ENCODE measurements at regions not wholly inside any gene's neighbourhood (a gene's known extent, or its start where the extent isn't known, plus 50 kb on each side); places are given as distances from the start of the nearest gene placed in this dataset.
"Not testable (repeated sequence)": the region's sequence is repeated elsewhere in the genome, so short reads cannot be mapped to it uniquely, and the experiment has no call there.

DNA sequence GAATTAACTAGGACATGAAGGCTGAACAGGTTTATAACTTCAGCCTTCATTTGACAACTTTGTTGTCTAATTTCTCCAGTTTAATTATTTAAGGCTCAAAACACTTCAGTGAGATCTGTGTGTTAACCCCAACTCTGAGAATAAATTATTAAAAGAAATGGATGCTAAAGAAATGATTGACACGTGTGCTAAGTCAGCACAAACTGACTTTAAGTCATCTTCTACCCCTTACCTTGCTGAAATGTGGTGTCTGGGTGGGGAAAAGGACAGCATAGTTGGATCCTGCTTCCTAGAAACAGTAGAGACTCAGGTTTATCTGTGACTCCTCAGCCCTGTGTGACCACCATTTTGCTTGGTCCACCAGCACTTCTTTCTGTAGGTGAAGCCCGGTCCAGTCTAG is 324.8 kb upstream of the NPSR1 start:
- DNase-seq (ENCODE audit: low spot score), result no peak

DNA sequence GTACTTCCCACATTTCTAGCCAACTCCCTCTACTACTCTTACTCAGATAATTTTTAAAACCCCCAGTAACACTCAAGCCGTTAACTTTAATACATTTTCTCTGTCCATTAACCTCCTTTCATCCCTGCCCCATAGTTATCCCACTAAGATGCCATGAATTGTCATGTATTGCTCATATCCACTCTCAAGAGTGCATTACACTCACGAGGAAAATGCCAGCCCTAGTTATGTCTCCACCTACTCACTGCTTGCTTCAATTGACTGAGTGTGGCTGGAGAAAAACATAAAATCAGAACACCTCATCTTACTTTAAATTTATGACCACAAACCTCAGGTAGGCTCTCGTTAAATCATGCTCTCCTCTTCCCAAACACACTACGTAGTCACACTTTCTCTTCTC is 324.1 kb upstream of the NPSR1 start:
- DNase-seq (ENCODE audit: low spot score), result no peak

DNA sequence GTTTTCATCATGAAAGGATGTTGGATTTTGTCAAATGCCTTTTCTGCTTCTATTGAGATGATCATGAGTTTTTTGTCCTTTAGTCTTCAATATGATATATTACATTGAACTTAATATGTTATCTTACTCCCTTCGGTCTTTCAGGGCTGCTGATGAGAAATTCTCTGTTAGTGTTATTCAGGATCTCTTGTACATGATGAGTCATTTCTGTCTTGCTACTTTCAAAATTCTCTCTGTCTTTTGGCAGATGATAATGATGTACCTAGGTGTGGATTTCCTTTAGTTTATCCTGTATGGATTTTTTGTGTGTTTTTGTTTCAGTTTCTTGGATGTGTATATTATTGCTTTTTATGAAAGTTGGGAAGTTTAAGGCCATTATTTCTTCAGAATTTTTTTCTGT is 320.9 kb upstream of the NPSR1 start:
- DNase-seq (ENCODE audit: low spot score), result no peak

DNA sequence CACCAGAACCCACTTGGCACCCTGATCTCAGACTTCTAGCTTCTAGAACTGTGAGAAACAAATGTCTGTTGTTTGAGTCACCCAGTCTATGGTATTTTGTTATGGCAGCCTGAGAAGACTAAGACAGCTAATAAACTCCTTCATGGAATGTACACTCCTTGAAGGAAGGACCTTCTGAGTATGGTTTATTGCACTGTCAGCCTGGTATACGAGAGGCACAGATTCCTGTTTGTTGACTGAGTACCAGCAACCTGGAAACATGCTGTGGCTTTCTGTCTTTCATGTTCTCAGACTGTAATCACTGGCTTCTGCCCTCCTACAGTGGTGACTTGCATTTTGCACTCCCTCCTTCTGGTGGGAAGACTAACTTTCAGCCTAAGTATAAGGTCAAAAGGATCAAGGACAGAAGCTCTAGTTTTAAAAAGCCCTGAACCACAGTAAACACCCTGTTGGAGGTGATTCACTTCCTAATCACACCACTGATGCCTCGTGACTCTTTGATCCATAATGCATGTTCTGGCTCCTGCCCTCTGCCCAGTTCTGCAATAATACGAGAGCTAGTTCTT is 319.0 kb upstream of the NPSR1 start:
- no peak for DNase-seq (ENCODE audit: low spot score)

DNA sequence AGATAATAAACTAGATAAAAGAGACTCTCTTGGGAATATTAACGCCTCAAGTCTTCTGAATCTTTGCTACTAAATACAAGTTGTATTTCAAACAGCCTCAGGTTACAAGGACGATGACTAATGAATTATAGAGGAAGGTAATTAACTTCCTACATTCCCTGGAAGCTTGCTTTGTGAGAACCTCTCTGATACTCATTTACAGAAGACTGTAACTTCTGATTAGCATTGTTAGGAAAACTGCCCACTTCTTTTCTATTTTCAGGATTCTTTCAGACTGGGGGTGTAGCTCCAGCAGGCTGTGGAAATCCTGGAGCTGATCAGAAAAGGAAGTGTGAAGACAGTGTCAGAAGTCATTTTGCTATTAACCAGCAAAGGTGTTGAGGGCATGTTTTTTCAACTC is 316.7 kb upstream of the NPSR1 start:
- no peak for DNase-seq (ENCODE audit: low spot score)

DNA sequence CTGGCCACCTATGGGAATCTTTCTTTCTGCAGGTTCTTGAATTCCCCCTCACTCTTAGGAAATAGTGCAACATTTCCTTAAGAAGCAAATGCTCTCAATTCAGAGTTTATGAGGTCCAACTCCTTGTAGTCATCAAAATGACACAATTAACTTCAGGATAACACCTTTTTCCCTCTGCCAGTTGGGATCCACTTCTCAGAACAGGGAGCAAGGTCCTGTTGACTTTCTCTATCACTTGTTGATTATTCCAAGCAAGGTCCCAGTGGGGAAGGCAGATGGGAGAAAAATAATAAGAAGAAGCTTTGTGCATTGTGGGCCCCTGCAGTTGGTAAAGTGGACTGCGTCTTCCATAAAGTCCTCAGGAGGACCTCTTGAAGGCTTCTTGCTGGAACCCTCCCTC is 315.6 kb upstream of the NPSR1 start:
- DNase-seq (ENCODE audit: low spot score), result no peak

DNA sequence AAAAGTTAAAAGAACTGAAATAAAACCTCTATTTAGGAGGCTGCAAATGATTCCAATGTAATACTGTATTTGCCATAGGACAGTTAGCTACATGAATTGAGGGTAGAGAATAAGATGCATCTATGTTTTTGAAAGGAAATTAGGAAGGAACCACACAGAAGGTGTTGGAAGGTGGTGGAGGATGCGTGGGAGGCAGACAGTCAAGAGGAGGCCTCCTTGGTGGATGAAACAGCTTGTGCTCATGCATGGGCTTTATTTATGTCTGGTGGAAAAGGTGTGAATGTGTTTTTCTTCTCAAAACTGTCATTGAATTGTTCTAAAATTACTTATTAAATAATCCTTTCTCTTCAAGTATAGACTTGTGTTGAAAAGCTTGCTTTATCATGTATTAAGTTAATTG is 314.4 kb upstream of the NPSR1 start:
- no peak for DNase-seq (ENCODE audit: low spot score)

DNA sequence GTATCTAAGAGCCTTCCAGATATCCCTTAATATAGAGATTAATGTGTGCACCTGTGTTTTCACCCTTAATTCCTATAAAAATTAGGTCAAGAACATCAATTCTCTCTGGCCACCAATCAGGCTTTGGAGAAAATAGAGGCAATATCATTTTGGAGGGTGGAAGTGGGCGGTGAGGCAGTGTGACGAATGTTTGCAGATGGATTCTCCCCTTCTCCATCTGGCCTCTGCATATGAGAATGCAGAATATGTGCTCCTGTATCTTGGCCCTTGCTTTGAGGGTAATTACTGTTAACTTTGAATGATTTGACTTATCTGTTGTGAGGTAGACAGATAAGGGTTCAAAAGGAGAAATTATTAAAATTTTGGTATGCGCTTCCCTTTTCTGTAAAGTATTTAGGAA is 304.0 kb upstream of the NPSR1 start:
- DNase-seq (ENCODE audit: low spot score), result no peak

DNA sequence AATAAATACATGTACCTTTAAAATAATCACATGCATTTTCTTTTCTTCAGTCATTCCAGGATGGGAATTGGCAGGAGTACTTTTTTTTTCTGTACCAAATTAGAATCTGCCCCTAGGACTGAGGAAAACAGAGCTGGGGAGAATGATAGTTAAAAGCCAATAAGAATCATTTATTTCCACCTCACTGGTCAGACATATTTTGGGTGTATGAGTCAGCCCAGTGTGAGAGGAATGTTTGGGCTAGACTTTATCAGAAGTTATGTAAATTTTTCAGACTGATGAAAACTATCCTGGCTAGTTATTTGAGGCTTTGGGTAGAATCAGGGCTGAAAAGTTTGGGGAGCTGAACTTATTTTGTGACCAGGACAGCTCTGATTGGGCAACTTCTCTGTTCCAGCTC is 303.1 kb upstream of the NPSR1 start:
- no peak for DNase-seq (ENCODE audit: low spot score)

DNA sequence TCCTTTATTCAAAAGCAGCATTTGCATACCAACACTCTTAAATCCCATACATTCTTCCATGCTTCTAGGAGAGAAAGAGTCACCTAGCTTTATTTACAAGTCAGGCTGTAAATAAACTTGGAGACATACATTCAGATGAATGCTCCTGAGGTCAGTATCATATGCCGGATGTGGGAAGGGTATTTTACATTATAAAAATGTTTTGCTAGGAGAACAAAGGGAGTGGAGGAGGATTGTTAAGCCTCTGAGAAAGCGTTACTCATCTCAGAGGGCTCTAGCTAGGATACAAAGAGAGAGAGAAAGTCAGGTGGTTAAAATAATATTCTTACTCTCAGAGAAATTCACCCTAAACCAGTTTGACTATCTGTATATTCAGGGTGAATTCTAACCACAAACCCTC is 300.9 kb upstream of the NPSR1 start:
- no peak for DNase-seq (ENCODE audit: low spot score)

DNA sequence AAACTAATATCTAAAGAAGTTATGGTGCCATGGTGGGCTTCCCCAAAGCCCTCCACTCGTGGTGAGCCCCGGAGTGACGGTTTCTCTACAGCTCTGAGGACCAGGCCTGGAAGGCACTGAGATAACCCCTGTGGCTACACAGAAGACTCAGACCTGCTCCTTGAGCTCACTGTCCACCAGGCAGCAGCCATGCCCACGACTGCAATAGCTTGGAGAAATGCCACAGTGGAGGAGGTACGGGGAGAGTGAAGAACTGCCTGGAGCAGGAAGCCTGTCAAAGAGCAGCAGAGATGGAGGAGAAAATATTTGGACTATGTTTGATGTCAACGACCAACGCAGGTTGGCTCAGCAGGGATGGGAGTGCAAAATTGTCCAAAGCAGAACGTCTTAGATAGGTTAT is 300.1 kb upstream of the NPSR1 start:
- no peak for DNase-seq (ENCODE audit: low spot score)

DNA sequence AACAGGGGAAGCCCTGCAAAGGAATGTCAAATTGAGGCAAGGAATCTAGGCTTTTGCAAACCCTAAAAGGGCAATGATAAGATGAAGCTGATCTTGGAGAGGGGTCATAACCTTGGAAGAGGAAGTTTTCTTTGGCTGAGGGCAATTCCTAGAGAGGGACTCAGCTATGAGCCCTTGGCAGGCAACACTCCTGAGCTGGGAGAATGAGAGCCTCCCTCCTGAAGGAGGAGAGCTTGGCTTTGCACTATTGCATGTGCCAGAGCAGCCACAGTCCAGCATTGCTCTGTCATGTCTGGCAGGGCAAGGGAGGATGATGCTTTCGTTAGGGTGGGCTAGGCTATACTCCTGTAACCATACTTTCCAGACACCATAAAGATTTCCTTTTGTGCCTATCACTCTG is 299.4 kb upstream of the NPSR1 start:
- DNase-seq (ENCODE audit: low spot score), result not testable (repeated sequence)

DNA sequence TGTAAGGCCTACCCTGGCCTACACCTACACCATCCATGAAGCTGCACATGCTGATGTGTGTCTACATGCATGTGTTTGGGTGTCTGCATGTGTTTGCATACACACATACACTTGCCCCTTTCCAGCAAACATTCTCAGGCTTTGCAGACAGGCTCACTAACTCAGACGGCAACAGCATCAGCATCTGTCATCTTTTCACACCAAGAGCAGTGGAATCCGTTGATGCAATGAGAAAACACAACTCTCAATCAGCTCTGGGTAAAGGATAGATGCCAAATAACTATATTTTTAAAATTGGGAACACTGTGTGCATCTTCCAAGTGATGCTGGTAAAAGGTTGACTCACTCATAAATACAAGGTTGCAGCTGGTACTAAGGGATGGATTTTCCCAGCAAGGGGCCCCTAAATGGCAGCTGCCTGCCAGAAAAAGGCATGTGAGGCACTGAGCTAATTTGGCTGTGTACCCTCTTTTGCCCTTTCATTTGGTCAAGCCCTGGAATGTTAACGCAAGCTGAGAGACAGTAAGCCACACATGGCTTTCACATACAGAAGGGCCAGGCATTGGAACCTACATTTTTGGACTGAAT is 296.3 kb upstream of the NPSR1 start:
- DNase-seq (ENCODE audit: low spot score), result no peak

DNA sequence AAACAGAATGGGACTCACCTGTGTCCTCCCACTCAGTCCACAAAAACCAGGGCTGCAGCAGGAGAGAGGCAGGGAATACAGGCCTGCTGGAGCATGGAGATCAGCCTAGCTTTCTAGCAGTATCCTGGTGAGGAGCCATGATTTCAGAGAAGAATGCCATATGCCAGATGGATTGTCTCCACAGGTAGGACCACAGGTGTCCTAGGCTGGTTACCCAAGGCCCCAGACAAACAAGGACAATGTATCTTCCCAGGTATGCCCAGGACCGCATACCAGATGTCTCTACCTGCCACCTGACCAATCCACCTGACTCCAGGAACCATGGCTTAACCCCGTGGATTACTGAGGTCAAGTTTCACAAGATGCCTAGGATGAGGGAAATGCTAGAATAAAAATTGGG is 295.4 kb upstream of the NPSR1 start:
- no peak for DNase-seq (ENCODE audit: low spot score)

DNA sequence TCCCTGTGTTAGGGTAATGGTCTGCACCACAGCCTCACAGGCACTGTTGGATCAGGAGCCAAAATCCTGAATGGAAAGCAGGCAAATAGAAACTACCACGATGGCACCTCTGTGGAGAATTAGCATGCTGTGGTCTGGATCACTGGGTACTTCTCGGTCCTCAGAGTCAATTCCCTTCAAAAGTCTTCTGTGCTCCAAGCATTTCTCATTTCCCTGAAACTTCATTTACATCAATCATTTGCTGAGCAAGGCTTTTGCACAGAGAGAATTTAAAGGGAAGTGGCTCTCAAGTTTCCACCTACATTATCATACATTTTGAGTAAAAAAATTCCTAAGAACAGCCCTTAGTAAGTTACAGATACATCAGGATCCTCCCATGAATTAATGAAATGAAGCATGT is 293.9 kb upstream of the NPSR1 start:
- no peak for DNase-seq (ENCODE audit: low spot score)

DNA sequence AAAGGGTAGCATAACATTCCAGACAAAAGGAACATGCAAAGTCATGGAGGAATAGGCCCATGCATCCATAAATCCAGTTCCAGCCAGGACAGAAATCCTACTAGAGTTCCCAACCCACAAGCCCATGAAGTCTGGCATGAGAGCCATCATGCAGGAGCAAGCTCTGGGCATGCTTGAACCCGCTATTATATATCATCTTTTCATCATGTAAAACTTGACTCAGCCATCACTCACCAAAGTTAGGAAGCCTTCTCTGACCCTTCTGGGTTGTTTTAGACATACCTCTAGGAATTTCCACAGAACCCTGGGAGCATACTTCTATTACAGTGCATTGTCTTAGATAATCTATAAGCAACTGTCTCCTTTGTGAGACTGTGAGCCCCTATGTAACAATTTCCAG is 293.0 kb upstream of the NPSR1 start:
- DNase-seq (ENCODE audit: low spot score), result no peak

DNA sequence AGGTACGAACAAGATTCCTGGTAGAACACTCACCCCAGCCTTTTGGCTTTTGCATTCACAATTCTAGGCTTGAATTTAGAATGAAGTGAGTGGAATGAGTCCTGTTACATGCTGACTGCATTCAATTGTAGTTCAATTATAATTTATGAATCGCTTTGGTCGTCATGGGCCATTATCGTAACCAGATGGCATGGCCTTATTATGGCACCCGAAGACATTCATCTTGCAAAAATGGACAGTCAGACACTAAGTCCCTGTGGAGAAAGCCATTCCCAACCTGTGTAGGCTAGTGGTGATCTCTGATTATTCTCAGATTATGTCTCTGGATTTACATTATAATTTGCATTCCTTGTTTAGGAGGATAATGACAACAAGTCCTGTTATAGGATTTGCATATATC is 292.4 kb upstream of the NPSR1 start:
- no peak for DNase-seq (ENCODE audit: low spot score)

DNA sequence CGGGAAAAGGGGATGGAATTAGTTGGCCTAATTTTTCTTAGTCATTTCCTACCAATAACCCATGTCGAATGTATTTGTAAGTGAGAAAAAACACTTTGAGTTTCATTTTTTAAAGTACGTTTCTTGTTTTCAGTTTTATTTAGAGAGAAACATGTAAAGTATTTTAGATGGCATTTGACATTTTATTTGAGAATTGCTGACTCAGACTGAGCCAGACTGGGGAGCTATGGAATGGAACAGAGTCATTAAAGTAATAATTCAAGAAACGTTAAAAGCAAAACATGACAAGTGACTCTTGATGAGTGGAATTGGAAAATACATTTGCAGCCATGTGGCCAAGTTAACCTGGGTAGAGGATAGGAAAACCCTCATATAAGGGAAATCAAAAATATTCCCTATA is 286.1 kb upstream of the NPSR1 start:
- no peak for DNase-seq (ENCODE audit: low spot score)

DNA sequence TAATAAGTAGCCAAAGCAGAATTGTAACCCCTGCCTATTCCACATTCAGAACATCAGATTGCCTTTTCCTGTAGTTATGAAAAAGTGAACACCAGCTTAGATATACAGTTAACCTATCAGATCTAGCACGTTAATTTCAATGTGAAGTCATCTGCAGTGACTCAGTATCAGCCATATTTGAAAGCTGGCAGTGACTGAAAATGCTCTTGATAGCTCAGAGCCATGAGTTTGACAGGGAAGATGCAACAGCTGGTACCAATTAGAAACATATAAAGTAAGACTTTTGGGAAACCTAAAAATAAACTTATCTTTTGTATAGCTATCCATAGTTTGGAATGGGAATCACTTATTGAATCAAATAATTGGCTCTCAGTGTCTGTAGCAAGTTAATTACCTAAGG is 284.1 kb upstream of the NPSR1 start:
- no peak for DNase-seq (ENCODE audit: low spot score)

DNA sequence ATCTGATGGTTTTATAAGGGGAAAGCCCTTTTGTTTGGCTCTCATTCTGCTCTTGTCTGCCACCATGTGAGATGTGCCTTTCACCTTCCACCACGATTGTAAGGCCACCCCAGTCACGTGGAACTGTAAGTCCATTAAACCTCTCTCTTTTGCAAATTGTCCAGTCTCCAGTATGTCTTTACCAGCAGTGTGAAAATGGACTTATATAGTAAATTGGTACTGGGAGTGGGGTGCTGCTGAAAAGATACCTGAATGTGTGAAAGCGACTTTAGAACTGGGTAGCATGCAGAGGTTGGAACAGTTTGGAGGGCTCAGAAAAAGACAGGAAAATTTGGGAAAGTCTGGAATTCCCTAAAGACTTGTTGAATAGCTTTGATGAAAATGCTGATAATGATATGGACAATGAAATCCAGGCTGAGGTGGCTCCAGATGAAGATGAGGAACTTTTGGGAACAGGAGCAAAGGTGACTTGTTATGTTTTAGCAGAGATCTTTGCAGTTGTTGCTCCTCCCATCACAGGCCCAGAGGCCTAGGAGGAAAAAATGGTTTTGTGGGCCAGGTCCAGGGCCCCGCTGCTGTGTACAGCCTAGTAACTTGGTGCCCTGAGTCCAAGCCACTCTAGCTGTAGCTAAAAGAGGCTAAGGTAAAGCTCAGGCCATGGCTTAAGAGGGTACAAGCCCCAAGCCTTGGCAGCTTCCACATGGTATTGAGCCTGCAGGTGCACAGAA is 275.7 kb upstream of the NPSR1 start:
- DNase-seq (ENCODE audit: low spot score), result no peak

DNA sequence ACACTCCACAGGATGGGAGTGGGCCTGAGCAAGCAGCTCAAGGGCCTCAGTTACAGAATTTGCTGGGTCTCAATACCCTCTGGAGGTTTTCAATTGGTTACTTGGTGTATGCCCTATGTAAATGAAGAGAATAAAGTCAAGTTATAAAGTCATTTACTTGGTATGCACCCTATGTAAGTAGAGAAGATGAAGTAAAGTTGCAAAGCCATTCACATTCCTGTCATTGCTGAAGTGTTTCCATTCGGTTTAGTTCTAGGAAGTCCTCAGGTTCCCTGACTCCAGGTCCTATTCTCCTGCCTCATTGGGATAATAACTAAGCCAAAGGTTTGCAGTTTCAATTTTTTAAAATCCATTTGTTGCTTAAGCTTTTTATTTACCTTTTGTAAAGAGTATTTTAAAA is 272.6 kb upstream of the NPSR1 start:
- no peak for DNase-seq (ENCODE audit: low spot score)

DNA sequence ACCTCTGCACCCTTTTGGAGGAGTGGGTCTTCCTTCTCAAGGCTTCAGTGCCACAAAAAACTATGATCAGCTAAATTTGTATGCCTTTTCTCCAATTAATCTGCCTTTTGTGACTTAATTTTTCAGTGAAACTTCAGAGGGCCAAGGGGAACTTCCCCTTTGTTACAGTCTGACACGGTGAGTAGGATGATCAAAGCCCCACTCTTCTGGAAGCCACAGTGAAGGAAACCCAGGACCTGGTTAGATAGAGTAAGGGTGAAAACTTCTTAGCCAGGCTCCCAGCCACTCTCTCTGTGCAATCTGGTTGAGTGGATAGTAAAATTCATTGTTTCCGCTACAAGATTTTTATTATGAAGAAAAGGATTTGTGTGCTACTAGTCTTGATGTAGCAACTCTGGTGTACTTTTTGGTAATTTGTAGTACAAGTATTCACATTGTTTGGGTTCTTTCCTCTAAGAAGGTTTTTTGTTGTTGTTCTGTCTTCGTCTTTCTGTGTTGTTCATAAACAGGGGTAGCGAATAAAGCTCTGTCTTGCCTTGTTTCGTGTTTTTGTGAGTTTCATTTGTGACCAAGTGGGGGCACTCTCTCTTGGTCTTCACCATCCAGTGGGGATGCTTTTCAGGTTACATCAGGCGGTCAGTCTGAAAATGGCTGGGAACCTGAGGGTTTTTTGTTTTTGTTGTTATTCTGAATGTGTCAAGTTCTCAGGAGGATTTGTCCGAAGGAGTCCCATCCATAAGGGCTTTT is 268.5 kb upstream of the NPSR1 start:
- no peak for DNase-seq (ENCODE audit: low spot score)

DNA sequence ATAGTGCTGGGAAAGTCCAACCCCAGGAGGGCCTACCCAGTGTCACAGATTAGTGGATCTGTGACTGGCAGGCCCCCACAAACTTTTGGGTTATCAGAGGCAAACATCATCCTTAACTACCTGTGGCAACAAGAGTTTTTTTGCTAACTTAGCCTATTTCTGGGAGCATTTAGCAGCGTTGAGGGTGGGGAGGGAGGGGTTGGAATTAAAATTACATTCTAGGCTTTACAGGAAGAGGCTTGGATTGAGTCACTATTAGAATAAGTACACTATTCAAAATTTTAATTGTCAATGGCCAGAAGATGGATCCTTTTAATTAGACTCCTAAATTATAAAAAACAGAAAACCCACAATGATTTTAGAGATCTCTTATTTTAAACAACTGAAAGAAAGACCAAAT is 267.9 kb upstream of the NPSR1 start:
- no peak for DNase-seq (ENCODE audit: low spot score)

All from ecto neural progenitor cell (in vitro differentiated cells).